ENCODE measurements at regions not wholly inside any gene's neighbourhood (a gene's known extent, or its start where the extent isn't known, plus 50 kb on each side); places are given as distances from the start of the nearest gene placed in this dataset.

DNA sequence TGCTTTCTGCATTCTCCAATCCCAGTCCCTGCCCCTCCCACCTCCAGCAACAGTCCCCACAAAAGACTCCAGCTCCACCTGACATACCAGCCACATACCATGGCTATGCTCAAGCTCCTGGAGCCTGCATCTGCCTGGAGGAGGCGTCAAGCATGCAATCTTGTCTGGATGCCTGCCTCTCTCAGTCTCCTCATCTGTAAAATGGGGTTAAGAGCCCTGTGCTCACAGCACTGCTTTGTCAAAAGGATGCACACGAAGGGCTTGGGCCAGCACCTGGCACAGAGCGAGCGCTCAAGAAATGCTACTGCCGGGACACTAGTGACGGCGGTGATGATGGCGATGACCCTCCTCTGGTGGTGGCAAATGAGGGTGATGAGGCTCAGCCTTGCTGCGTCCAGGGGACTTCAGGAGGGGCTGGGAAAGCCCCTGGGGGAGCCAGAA lies 202.9 kb upstream of the IER5L start:
- H3K27me3 ChIP-seq (ENCODE audit: insufficient read depth, poor library complexity, severe bottlenecking): no peaks in the 10 kb centered on the region
- no peak for DNase-seq (ENCODE audit: low read depth in 1 of 2, low spot score in 1 of 2)
- no peak overlapping the region for H3K4me3 ChIP-seq (replicated peaks; ENCODE audit: insufficient read depth, low read length)
- no peak overlapping the region for H3K27ac ChIP-seq (replicated peaks)
- TF ChIP-seq SPI1 (IDR thresholded peaks at IDR 0.05; ENCODE audit: borderline replicate concordance, low read depth) (no peak), POLR2AphosphoS5 (IDR thresholded peaks at IDR 0.05; ENCODE audit: low read depth) (no peak), GABPA (IDR thresholded peaks at IDR 0.05; ENCODE audit: low read depth) (no peak)
- TF ChIP-seq, protein P1, sequence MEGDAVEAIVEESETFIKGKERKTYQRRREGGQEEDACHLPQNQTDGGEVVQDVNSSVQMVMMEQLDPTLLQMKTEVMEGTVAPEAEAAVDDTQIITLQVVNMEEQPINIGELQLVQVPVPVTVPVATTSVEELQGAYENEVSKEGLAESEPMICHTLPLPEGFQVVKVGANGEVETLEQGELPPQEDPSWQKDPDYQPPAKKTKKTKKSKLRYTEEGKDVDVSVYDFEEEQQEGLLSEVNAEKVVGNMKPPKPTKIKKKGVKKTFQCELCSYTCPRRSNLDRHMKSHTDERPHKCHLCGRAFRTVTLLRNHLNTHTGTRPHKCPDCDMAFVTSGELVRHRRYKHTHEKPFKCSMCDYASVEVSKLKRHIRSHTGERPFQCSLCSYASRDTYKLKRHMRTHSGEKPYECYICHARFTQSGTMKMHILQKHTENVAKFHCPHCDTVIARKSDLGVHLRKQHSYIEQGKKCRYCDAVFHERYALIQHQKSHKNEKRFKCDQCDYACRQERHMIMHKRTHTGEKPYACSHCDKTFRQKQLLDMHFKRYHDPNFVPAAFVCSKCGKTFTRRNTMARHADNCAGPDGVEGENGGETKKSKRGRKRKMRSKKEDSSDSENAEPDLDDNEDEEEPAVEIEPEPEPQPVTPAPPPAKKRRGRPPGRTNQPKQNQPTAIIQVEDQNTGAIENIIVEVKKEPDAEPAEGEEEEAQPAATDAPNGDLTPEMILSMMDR (IDR thresholded peaks at IDR 0.05; ENCODE audit: insufficient read depth, low read length): no peak
- TF ChIP-seq, protein P2, sequence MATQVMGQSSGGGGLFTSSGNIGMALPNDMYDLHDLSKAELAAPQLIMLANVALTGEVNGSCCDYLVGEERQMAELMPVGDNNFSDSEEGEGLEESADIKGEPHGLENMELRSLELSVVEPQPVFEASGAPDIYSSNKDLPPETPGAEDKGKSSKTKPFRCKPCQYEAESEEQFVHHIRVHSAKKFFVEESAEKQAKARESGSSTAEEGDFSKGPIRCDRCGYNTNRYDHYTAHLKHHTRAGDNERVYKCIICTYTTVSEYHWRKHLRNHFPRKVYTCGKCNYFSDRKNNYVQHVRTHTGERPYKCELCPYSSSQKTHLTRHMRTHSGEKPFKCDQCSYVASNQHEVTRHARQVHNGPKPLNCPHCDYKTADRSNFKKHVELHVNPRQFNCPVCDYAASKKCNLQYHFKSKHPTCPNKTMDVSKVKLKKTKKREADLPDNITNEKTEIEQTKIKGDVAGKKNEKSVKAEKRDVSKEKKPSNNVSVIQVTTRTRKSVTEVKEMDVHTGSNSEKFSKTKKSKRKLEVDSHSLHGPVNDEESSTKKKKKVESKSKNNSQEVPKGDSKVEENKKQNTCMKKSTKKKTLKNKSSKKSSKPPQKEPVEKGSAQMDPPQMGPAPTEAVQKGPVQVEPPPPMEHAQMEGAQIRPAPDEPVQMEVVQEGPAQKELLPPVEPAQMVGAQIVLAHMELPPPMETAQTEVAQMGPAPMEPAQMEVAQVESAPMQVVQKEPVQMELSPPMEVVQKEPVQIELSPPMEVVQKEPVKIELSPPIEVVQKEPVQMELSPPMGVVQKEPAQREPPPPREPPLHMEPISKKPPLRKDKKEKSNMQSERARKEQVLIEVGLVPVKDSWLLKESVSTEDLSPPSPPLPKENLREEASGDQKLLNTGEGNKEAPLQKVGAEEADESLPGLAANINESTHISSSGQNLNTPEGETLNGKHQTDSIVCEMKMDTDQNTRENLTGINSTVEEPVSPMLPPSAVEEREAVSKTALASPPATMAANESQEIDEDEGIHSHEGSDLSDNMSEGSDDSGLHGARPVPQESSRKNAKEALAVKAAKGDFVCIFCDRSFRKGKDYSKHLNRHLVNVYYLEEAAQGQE (IDR thresholded peaks at IDR 0.05; ENCODE audit: insufficient replicate concordance, low read depth): no peak

DNA sequence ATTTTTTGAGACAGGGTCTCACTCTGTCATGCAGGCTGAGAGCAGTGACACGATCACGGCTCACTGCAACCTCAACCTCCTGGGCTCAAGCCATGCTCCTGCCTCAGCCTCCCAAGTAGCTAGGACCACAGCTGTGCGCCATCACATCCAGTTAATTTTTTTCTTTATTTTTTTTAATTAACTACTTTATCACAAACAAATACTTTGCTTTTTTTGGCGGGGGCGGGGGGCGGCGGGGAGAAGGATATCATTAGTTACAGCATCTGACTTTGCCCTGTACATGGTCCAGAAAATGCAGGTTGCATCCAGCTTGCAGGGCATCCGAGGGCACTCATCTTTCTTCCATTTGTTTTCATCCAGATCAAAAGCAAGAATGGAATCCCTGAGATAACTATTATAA lies 201.8 kb upstream of the IER5L start:
- Histone ChIP-seq H3K27me3 (ENCODE audit: insufficient read depth, poor library complexity, severe bottlenecking) (no peaks in the 10 kb centered on the region), H3K4me3 (replicated peaks; ENCODE audit: insufficient read depth, low read length) (no peak overlapping the region), H3K27ac (replicated peaks) (no peak overlapping the region)
- DNase-seq (ENCODE audit: low read depth in 1 of 2, low spot score in 1 of 2): no peak
- TF ChIP-seq SPI1 (IDR thresholded peaks at IDR 0.05; ENCODE audit: borderline replicate concordance, low read depth): no peak
- TF ChIP-seq, protein P1 (IDR thresholded peaks at IDR 0.05; ENCODE audit: insufficient read depth, low read length): no peak
- no peak for TF ChIP-seq POLR2AphosphoS5 (IDR thresholded peaks at IDR 0.05; ENCODE audit: low read depth)
- no peak for TF ChIP-seq GABPA (IDR thresholded peaks at IDR 0.05; ENCODE audit: low read depth)
- TF ChIP-seq, protein P2 (IDR thresholded peaks at IDR 0.05; ENCODE audit: insufficient replicate concordance, low read depth): no peak

DNA sequence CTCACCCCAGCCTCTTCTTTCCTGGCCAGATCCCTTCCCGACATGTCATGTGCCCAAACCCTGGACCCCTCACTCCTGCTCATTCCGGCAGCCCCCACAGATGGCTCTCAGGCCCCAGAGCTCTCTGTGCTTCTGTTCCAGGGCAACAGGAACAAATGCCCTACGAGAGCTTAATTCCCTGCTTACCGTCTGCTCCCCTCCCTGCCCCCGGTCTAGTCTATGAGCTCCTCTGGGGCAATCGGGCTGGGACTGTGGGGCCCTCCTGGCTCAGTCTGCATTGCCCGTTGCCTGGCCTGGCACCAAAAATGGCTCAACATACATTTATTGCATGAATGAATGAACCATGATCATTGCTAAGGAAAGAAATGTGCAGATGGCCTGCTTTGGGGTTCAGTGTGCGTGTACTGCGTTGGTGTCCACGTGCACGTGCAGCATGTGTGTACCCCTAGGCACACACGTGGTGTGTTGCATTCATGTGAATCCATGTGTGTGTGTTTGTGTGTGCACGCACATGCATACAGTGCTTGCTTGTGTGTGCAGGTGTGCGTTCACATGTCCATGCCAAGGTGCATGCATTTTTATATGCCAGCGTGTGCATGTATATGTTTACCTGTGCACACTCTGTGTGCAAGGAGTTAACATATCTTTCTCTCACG lies 201.2 kb upstream of the IER5L start:
- TF ChIP-seq, protein P1 (IDR thresholded peaks at IDR 0.05; ENCODE audit: insufficient read depth, low read length): no peak
- TF ChIP-seq POLR2AphosphoS5 (IDR thresholded peaks at IDR 0.05; ENCODE audit: low read depth) (no peak), GABPA (IDR thresholded peaks at IDR 0.05; ENCODE audit: low read depth) (no peak), SPI1 (IDR thresholded peaks at IDR 0.05; ENCODE audit: borderline replicate concordance, low read depth) (no peak)
- TF ChIP-seq, protein P2 (IDR thresholded peaks at IDR 0.05; ENCODE audit: insufficient replicate concordance, low read depth): no peak
- no peaks in the 10 kb centered on the region for H3K27me3 ChIP-seq (ENCODE audit: insufficient read depth, poor library complexity, severe bottlenecking)
- DNase-seq (ENCODE audit: low read depth in 1 of 2, low spot score in 1 of 2): no peak
- no peak overlapping the region for H3K4me3 ChIP-seq (replicated peaks; ENCODE audit: insufficient read depth, low read length)
- H3K27ac ChIP-seq (replicated peaks): no peak overlapping the region

Measured in HL-60 (cell line).